ENCODE measurements at regions not wholly inside any gene's neighbourhood (a gene's known extent, or its start where the extent isn't known, plus 50 kb on each side); places are given as distances from the start of the nearest gene placed in this dataset.

DNA sequence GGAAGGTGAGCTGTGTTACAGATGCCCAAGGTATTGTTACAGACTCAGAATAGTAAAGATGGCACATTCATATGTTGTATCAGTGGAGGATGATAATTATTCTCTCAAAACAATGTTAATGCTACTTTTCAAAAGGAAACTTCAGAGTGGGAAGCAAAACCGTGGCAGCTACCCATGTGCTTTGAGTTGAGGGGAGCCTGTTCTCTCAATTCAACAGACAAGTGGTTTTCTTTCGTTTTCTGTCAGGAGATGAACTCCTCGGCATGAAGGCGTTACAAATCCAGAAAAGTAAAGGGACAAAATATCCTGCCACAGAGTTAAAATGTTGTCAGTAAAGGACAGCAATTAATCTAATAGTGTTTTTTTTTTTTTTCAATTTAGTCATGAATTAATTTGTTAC, 629.4 kb upstream of the GBE1 start:
- no peak for TF ChIP-seq EZH2 (IDR thresholded peaks at IDR 0.05; ENCODE audit: low read length)
- H3K4me1 ChIP-seq (ENCODE audit: control insufficient read depth, extremely low read depth, insufficient read depth, low read length) = no peaks in the 10 kb centered on the region
- no peak overlapping the region for H3K4me2 ChIP-seq (ENCODE audit: control insufficient read depth, extremely low read depth, insufficient read depth, low read depth, low read length)
- H3K27ac ChIP-seq (ENCODE audit: control insufficient read depth, insufficient read depth, low read length) = no peak overlapping the region
- H3K36me3 ChIP-seq (ENCODE audit: control insufficient read depth in 2 of 2, extremely low read depth in 1 of 2, insufficient read depth in 2 of 2, low read length in 2 of 2) = no peaks in the 10 kb centered on the region
- no peaks in the 10 kb centered on the region for H3K9me1 ChIP-seq (ENCODE audit: control insufficient read depth, extremely low read depth, insufficient read depth, low read length)
- FAIRE-seq = no peak
- dilution Hi-C loops (cut with MboI; ENCODE audit: extremely low pct_ligation_motif_present, low sequenced_read_pairs) = no loop called here
- DNase-seq (ENCODE audit: low read depth, low spot score) = no peak
- H2AFZ ChIP-seq (ENCODE audit: control insufficient read depth, low read length) = no peak overlapping the region
- H3K9ac ChIP-seq (ENCODE audit: control insufficient read depth, extremely low read depth, insufficient read depth, low read length) = no peak overlapping the region
- H3K9me3 ChIP-seq (ENCODE audit: control insufficient read depth, low read depth, low read length) = no peaks in the 10 kb centered on the region
- no peaks in the 10 kb centered on the region for H3K27me3 ChIP-seq (ENCODE audit: control insufficient read depth, extremely low read depth, insufficient read depth, low read length)
- no peak overlapping the region for H3K4me3 ChIP-seq (ENCODE audit: control insufficient read depth in 2 of 3, extremely low read depth in 1 of 3, insufficient read depth in 2 of 3, low read depth in 1 of 3, low read length in 3 of 3)
- no peaks in the 10 kb centered on the region for H4K20me1 ChIP-seq (ENCODE audit: control insufficient read depth, extremely low read depth, insufficient read depth, low read length)
- H3K79me2 ChIP-seq (ENCODE audit: control insufficient read depth, insufficient read depth, low read length) = no peaks in the 10 kb centered on the region

- Histone ChIP-seq H3K4me3 (ENCODE audit: control insufficient read depth in 2 of 3, extremely low read depth in 1 of 3, insufficient read depth in 2 of 3, low read depth in 1 of 3, low read length in 3 of 3) (no peak overlapping the region), H3K4me2 (ENCODE audit: control insufficient read depth, extremely low read depth, insufficient read depth, low read depth, low read length) (no peak overlapping the region), H3K4me1 (ENCODE audit: control insufficient read depth, extremely low read depth, insufficient read depth, low read length) (no peaks in the 10 kb centered on the region), H3K9me3 (ENCODE audit: control insufficient read depth, low read depth, low read length) (no peaks in the 10 kb centered on the region), H2AFZ (ENCODE audit: control insufficient read depth, low read length) (no peak overlapping the region), H3K79me2 (ENCODE audit: control insufficient read depth, insufficient read depth, low read length) (no peaks in the 10 kb centered on the region), H4K20me1 (ENCODE audit: control insufficient read depth, extremely low read depth, insufficient read depth, low read length) (no peaks in the 10 kb centered on the region), H3K27me3 (ENCODE audit: control insufficient read depth, extremely low read depth, insufficient read depth, low read length) (no peaks in the 10 kb centered on the region), H3K9me1 (ENCODE audit: control insufficient read depth, extremely low read depth, insufficient read depth, low read length) (no peaks in the 10 kb centered on the region), H3K9ac (ENCODE audit: control insufficient read depth, extremely low read depth, insufficient read depth, low read length) (no peak overlapping the region), H3K27ac (ENCODE audit: control insufficient read depth, insufficient read depth, low read length) (no peak overlapping the region), H3K36me3 (ENCODE audit: control insufficient read depth in 2 of 2, extremely low read depth in 1 of 2, insufficient read depth in 2 of 2, low read length in 2 of 2) (no peaks in the 10 kb centered on the region)
- TF ChIP-seq, protein P1, sequence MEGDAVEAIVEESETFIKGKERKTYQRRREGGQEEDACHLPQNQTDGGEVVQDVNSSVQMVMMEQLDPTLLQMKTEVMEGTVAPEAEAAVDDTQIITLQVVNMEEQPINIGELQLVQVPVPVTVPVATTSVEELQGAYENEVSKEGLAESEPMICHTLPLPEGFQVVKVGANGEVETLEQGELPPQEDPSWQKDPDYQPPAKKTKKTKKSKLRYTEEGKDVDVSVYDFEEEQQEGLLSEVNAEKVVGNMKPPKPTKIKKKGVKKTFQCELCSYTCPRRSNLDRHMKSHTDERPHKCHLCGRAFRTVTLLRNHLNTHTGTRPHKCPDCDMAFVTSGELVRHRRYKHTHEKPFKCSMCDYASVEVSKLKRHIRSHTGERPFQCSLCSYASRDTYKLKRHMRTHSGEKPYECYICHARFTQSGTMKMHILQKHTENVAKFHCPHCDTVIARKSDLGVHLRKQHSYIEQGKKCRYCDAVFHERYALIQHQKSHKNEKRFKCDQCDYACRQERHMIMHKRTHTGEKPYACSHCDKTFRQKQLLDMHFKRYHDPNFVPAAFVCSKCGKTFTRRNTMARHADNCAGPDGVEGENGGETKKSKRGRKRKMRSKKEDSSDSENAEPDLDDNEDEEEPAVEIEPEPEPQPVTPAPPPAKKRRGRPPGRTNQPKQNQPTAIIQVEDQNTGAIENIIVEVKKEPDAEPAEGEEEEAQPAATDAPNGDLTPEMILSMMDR (optimal IDR thresholded peaks at IDR 0.05 in 1 of 3, IDR thresholded peaks at IDR 0.05 in 1 of 3, conservative IDR thresholded peaks at IDR 0.05 in 1 of 3; ENCODE audit: extremely low read depth in 1 of 3, insufficient read depth in 2 of 3, low read length in 3 of 3) = no peak
- no peak for TF ChIP-seq EZH2 (IDR thresholded peaks at IDR 0.05; ENCODE audit: low read length)
- dilution Hi-C loops (cut with MboI; ENCODE audit: extremely low pct_ligation_motif_present, low sequenced_read_pairs) = no loop called here
- no peak for DNase-seq (ENCODE audit: low read depth, low spot score)
- FAIRE-seq = no peak
These were observed 625.2 kb upstream of the GBE1 start for GRCh38 chr3:82386647-82387046.

GRCh38 chr3:82384181-82384580, 622.7 kb upstream of the GBE1 start:
- Histone ChIP-seq H3K4me3 (ENCODE audit: control insufficient read depth in 2 of 3, extremely low read depth in 1 of 3, insufficient read depth in 2 of 3, low read depth in 1 of 3, low read length in 3 of 3) (no peak overlapping the region), H3K4me2 (ENCODE audit: control insufficient read depth, extremely low read depth, insufficient read depth, low read depth, low read length) (no peak overlapping the region), H3K27me3 (ENCODE audit: control insufficient read depth, extremely low read depth, insufficient read depth, low read length) (no peaks in the 10 kb centered on the region), H3K36me3 (ENCODE audit: control insufficient read depth in 2 of 2, extremely low read depth in 1 of 2, insufficient read depth in 2 of 2, low read length in 2 of 2) (no peaks in the 10 kb centered on the region), H3K27ac (ENCODE audit: control insufficient read depth, insufficient read depth, low read length) (no peak overlapping the region), H3K9me1 (ENCODE audit: control insufficient read depth, extremely low read depth, insufficient read depth, low read length) (no peaks in the 10 kb centered on the region), H3K4me1 (ENCODE audit: control insufficient read depth, extremely low read depth, insufficient read depth, low read length) (no peaks in the 10 kb centered on the region), H4K20me1 (ENCODE audit: control insufficient read depth, extremely low read depth, insufficient read depth, low read length) (no peaks in the 10 kb centered on the region), H2AFZ (ENCODE audit: control insufficient read depth, low read length) (no peak overlapping the region), H3K79me2 (ENCODE audit: control insufficient read depth, insufficient read depth, low read length) (no peaks in the 10 kb centered on the region), H3K9ac (ENCODE audit: control insufficient read depth, extremely low read depth, insufficient read depth, low read length) (no peak overlapping the region), H3K9me3 (ENCODE audit: control insufficient read depth, low read depth, low read length) (no peaks in the 10 kb centered on the region)
- dilution Hi-C loops (cut with MboI; ENCODE audit: extremely low pct_ligation_motif_present, low sequenced_read_pairs) = no loop called here
- no peak for DNase-seq (ENCODE audit: low read depth, low spot score)
- no peak for TF ChIP-seq EZH2 (IDR thresholded peaks at IDR 0.05; ENCODE audit: low read length)
- TF ChIP-seq, protein P1 (optimal IDR thresholded peaks at IDR 0.05 in 1 of 3, IDR thresholded peaks at IDR 0.05 in 1 of 3, conservative IDR thresholded peaks at IDR 0.05 in 1 of 3; ENCODE audit: extremely low read depth in 1 of 3, insufficient read depth in 2 of 3, low read length in 3 of 3) = no peak
- no peak for FAIRE-seq

Data from keratinocyte (primary cell).